ENCODE measurements at regions not wholly inside any gene's neighbourhood (a gene's known extent, or its start where the extent isn't known, plus 50 kb on each side); places are given as distances from the start of the nearest gene placed in this dataset.
A peak's percentile ranks its signal among the peaks of the same experiment; 100 is the strongest.
"Not testable (repeated sequence)": the region's sequence is repeated elsewhere in the genome, so short reads cannot be mapped to it uniquely, and the experiment has no call there.

- CTCF ChIA-PET (ENCODE audit: partially characterized antibody): not testable (repeated sequence)
These were observed 481.1 kb downstream of the FRK start for GRCh38 chr6:115579565-115579964.

More at GRCh38 chr6:115579565-115579964, 481.1 kb downstream of the FRK start:
- H3K79me2 ChIP-seq (ENCODE audit: control insufficient read depth in 1 of 2, insufficient read depth in 2 of 2, low read length in 2 of 2); H4K20me1 ChIP-seq (replicated peaks in 1 of 2; ENCODE audit: control insufficient read depth in 1 of 2, insufficient read depth in 2 of 2, low read length in 2 of 2); H3K23ac ChIP-seq (ENCODE audit: insufficient read length); H4K8ac ChIP-seq (ENCODE audit: extremely low read depth, insufficient read depth, low read length); H2BK5ac ChIP-seq (ENCODE audit: low read depth, low read length); H3K9me3 ChIP-seq (ENCODE audit: insufficient read depth in 2 of 2, low read depth in 1 of 2, low read length in 1 of 2); H2BK20ac ChIP-seq (ENCODE audit: low read length); H3K4me2 ChIP-seq (ENCODE audit: insufficient read depth in 1 of 2, low read depth in 2 of 2, low read length in 2 of 2); H3K4ac ChIP-seq (replicated peaks; ENCODE audit: insufficient read length, low read depth, low read length); DNase-seq (ENCODE audit: low read depth in 1 of 2, low spot score in 2 of 2); H3K14ac ChIP-seq (ENCODE audit: insufficient read length); H2BK120ac ChIP-seq (replicated peaks; ENCODE audit: low read depth, low read length); H3K36me3 ChIP-seq (ENCODE audit: control insufficient read depth in 2 of 4, insufficient read depth in 4 of 4, low read length in 3 of 4); H3K23me2 ChIP-seq (ENCODE audit: low read depth, low read length); H4K91ac ChIP-seq (replicated peaks; ENCODE audit: insufficient read length, low read length); H3K27ac ChIP-seq (ENCODE audit: low read depth, low read length); H2BK15ac ChIP-seq (ENCODE audit: low read length); H2AFZ ChIP-seq (ENCODE audit: low read length); H2AK5ac ChIP-seq (ENCODE audit: low read depth, low read length); H3K56ac ChIP-seq (replicated peaks; ENCODE audit: insufficient read length, low read depth, low read length); H2BK12ac ChIP-seq (ENCODE audit: low read depth, low read length); H3K4me1 ChIP-seq (replicated peaks in 1 of 4; ENCODE audit: control insufficient read depth in 3 of 4, insufficient read depth in 4 of 4, low read length in 3 of 4); H3K79me1 ChIP-seq (ENCODE audit: low read depth, low read length); H3K4me3 ChIP-seq (ENCODE audit: extremely low read depth in 1 of 4, insufficient read depth in 2 of 4, low read depth in 3 of 4, low read length in 4 of 4); POLR2A ChIA-PET (ENCODE audit: partially characterized antibody); H3K27me3 ChIP-seq (replicated peaks in 1 of 4; ENCODE audit: control insufficient read depth in 3 of 4, extremely low read depth in 1 of 4, insufficient read depth in 3 of 4, low read length in 3 of 4); H4K5ac ChIP-seq (ENCODE audit: insufficient read length, low read depth, low read length); H3K18ac ChIP-seq (ENCODE audit: extremely low read depth, low read length); H3K9ac ChIP-seq (replicated peaks in 1 of 4; ENCODE audit: extremely low read depth in 1 of 4, low read depth in 3 of 4, low read length in 3 of 4): not testable (repeated sequence)
- WGBS, 2 experiments (ENCODE audit: extremely low coverage in 1 of 2, insufficient coverage in 1 of 2, insufficient read length in 1 of 2, insufficient replicate concordance in 2 of 2, low coverage in 1 of 2, low lambda C conversion rate in 2 of 2, missing lambda C conversion rate in 1 of 2): 60% methylated on average over 1 of the region's 2 CpGs; no CpG with 5 or more reads in 1 of the 2 experiments
- FAIRE-seq: peak; percentile 32
